IPS-NIHi7 (cell line): ENCODE measurements at regions not wholly inside any gene's neighbourhood (a gene's known extent, or its start where the extent isn't known, plus 50 kb on each side); places are given as distances from the start of the nearest gene placed in this dataset.

Source experiments
- DNase-seq: peaks from one replicate; pipeline ENCODE4 v3.0.0; 2012; ENCODE audit warnings: mixed read lengths; ENCODE audit errors: extremely low spot score

- DNase-seq: no peak
Observed at GRCh38 chr10:110414548-110415309, 83.0 kb upstream of the DUSP5 start.

DNA sequence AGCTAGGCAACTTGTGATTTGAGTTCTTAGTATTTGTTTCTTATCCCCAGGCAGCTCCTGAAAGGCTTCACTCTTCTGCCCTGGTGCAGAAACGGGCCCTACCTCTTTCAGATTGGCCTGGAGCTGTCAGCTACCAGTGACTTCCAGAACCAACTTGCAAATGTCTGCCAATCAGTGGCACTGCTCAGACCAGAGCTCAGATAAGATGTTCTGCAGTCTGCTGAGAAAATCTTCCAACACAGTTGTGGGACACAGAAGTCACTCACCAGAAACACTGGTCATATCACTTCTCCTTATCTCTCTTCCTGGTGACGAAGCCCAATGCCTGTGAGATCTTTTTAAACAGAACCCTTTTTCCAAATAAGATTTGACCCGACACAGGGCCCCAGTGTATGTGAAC lies 81.9 kb upstream of the DUSP5 start:
- DNase-seq: no peak

DNA sequence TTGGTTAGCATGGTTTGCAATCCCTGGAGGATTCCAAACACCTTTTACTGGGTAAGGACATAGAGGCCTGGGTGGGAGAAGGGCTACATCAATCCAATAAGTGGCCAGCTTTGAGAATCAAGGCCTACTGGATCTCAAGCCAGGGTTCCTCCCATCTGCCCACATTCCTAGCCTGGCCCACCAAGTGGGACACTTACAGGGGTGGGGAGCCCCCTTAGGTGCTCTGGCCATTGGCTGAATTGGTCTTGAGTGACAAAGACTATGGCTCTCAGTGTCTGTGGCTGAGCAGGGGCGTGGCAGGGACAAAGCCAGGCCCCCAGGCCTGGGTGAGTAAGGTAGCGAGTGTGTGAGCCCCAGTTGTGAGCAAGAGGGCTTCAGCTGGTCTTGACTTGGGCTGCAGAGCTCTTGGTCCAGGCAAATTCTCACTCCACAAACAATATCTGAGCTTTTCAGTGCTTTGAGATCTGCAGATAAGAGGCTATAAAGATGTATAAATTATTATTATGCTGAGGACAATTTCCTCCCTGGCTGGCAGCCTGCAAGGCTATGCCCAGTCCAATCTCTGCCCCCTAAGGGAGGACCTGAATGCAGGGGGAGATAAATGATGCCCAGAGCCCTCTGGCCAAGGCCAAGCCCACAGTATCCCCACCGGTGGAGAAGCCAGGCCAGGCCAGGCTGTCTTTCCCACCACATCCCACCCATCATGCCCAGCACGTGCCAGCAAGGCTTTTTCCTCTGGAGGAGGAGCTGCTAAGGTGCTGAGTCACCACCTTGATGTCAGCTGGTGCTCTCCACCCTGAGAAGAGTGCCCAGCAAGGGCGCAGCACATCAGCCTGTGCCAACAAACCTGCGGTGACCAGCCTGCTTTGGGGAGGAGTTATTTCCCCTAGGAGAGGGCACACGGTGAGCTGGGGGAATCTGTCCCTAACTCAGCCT lies 80.7 kb upstream of the DUSP5 start:
- DNase-seq: no peak

- DNase-seq: no peak
Observed at GRCh38 chr10:110418218-110418617, 79.5 kb upstream of the DUSP5 start.

DNA sequence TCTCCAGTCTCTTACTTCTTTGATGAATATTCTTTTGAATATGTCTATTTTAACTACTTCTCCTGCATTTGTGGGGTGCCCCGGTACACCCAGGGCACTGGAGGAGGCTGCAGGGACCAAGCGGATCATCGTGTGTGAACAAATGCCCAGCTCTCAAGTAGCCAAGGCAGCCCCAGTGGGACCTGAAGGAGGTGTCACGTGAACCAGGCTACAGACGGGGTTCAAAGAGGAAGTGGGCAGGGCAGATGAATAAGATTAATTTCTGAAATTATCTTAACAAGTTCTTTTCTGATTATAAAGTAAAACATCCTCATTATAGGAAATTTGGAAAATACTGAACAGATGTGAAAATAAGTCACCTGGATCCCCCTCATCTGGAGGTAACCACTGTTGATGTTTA lies 78.4 kb upstream of the DUSP5 start:
- no peak for DNase-seq

DNA sequence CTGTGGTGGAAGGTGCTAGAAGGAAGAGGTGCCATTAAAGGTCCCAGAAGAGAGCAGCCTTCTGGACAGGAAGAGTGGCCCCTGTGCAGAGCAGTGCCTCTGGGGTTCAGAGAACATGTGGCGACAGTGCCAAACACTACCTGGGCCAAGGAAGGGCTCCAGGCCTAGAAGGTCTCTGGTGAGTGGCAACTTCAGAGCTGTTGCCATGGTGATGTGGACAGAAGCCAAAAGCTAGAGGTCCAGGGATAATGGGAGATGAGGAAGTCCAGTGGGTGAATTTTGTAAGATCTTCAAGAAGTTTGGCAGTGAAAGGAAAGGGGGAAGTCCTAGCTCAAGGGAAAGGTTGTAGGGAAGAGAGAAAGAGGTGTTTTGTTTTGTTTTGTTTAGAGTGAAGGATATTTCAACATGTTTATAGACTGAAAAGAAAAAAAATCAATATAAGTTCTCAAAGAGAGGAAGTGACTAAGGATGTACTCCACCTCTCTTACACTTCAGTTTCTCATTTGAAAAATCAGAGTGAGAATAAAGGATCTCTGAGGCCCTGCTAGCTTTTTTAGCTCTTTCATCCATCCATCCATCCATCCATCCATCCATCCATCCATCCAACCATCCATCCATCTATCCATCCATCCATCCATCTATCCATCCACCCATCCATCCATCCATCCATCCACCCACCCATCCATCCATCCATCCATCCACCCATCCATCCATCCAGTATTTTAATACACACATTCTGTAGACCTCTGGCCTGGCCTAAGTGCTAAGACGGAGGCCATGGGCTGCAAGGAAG lies 77.1 kb upstream of the DUSP5 start:
- no peak for DNase-seq

- DNase-seq: no peak
Observed at GRCh38 chr10:110421512-110422138, 76.1 kb upstream of the DUSP5 start.

DNA sequence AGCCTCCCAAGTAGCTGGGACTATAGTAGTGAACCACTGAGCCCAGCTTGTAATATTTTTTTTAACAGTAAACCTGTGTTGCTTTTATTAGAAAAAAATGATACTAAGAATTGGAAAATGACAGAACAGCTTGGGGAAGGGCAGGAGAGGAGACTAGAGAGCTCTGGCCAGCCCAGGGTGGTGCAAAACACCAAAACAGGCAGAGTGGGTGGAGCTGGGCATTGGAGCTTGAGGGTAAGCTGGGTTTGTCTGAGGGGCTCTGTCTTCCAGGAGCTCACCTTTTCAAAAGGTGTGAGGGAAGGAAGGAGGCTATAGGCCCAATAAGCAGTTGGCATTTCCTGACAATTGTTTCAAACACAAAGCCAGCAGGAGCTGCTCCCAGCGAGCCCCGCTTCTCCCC lies 75.2 kb upstream of the DUSP5 start:
- DNase-seq: no peak

GRCh38 chr10:110423650-110424049 lies 74.1 kb upstream of the DUSP5 start:
- no peak for DNase-seq

DNA sequence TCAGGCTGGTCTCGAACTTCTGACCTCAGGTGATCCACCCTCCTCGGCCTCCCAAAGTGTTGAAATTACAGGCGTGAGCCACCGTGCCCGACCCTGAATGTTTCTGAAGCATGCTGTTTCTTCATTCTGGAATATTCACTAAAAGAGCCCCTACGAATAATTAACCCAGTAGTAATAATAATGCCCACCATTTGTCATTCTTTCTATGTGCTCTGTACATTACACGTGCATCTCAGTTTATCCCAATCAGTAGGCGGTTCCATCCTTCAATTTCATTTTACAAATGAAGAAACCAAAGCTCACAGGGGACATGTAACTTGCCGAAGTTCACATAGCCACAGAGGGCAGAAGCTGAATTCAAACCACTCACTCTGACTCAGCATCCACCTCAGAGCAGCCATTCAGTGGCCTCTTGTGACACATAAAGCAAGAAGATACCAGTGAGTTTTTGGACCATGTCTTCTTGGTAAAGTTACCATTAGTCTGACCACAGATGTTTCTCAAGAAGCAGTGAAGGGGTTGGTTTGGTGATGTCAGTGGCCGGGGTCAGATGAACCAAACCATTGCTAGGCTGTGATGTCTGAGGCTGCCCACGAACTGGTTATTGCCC lies 71.9 kb upstream of the DUSP5 start:
- no peak for DNase-seq

GRCh38 chr10:110426294-110427181 lies 71.2 kb upstream of the DUSP5 start:
- no peak for DNase-seq

GRCh38 chr10:110429301-110429700 lies 68.4 kb upstream of the DUSP5 start:
- no peak for DNase-seq

DNA sequence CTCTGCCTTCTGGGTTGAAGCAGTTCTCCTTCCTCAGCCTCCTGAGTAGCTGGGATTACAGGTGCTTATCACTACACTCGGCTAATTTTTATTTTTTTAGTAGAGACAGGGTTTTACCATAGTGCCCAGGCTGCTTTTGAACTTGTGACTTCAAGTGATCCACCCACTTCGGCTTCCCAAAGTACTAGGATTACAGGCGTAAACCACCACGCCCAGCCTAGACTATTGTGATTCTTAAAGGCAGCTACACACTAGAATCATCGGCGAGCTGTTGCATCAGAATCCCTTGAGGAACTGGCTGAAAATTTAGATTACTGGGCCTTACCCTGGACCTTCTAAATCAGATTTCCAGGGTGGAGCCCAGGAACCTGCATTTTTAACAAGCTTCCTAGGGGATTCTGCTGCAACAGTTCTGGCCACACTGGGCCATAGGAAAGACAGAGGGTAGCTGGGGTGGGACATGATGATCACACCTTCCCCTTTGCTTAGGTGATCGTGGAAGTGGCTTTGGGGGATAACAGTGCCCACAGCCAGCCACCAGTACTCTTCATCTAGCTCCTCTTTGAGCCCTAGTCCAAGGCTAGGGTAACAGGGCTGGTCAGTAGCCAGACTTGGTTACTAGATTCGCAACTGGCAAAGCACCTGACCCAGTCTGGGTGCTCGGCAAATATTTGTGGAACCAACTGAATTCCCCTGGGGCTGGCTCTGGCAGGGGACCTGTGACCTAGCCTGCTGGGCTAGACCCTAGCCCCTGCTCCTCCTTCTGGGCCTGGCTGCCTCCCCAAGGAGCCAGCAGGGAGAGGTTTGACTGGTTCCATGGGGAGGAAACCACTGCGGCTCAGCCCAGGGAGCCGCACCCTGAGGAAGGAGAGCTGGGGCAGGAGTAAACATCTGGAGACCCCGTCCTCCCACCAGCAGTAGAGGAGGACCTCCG lies 67.1 kb upstream of the DUSP5 start:
- DNase-seq: no peak

DNA sequence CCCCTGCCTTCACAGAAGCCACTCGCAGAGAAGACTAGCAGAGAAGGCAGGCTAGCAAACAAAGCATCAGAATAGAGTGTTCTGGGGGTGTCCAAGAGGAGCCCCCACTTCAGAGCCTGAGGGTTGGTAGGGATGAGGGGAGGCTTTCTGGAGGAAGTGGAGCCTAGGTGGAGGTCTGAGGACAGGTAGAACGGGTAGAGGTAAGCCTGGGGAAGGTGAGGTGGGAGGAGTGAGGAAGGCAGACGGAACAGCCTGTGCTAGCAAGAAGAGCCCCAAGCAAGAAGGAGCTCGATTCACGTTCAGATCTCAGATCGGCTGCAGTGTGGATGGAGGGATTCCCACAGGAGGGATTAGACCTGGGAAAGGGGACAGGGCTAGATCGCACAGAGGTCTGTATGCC lies 66.0 kb upstream of the DUSP5 start:
- DNase-seq: no peak

DNA sequence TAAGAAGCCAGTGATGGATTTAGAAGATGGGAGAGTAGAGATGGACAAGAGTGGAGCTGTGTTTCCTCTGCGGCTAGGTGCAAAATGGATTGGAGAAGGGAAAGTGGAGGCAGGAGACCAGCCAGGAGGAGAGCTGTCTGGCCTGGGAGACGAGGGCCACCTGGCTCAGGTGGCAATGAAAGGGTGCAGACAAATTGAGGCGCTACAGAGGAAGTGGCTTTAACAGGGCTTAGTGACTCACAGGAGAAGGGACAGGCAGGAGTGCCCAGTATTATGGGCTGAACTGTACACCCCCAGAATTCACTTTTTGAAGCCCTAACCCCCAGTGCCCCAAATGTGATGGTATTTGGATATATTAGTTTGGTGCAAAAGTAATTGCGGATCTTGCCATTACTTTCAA lies 65.6 kb upstream of the DUSP5 start:
- no peak for DNase-seq

- DNase-seq: no peak
Observed at GRCh38 chr10:110432814-110433565, 64.7 kb upstream of the DUSP5 start.

- DNase-seq: no peak
Observed at GRCh38 chr10:110433740-110434139, 64.0 kb upstream of the DUSP5 start.

- DNase-seq: no peak
Observed at GRCh38 chr10:110434489-110435096, 63.1 kb upstream of the DUSP5 start.
